ENCODE measurements at regions not wholly inside any gene's neighbourhood (a gene's known extent, or its start where the extent isn't known, plus 50 kb on each side); places are given as distances from the start of the nearest gene placed in this dataset.

GRCh38 chr11:44371706-44372105 is 61.8 kb upstream of the ALX4 start:
- no peak overlapping the region for H3K27ac ChIP-seq (ENCODE audit: low read length)
- in situ Hi-C loops (cut with HindIII; ENCODE audit: low pct_unique_long_range_greater_than_20kb, low sequenced_read_pairs) (no loop called here), intact Hi-C loops (cut with micrococcal nuclease; ENCODE audit: unreplicated experiment) (no loop called here)
- no TSS peak for BruUV-seq (replicated peaks)
- no peak for DNase-seq (ENCODE audit: low read depth, low spot score)
- ATAC-seq: no peak
- no peaks in the 10 kb centered on the region for H3K36me3 ChIP-seq (ENCODE audit: control insufficient read depth, insufficient read depth, low read length)
- no peaks in the 10 kb centered on the region for H3K27me3 ChIP-seq (ENCODE audit: control insufficient read depth, insufficient read depth, low read length)
- ChIA-PET POLR2A (no interaction called here), CTCF (interaction anchor here (0.6 kb wide), 1 partner anchor 235 kb away, joined by 8 read pairs; no protein-coding TSS in a partner anchor)
- H3K4me3 ChIP-seq (ENCODE audit: low read depth in 2 of 2, low read length in 2 of 2): no peak overlapping the region
- H3K4me1 ChIP-seq (ENCODE audit: control insufficient read depth, insufficient read depth, low read length): no peaks in the 10 kb centered on the region
- no peaks in the 10 kb centered on the region for H3K9me3 ChIP-seq (ENCODE audit: control insufficient read depth, insufficient read depth, low read depth, low read length)
- no peak for TF ChIP-seq REST (IDR thresholded peaks at IDR 0.05; ENCODE audit: insufficient read depth in 1 of 2, low read depth in 2 of 2, low read length in 1 of 2)
- no peak for TF ChIP-seq POLR2AphosphoS5 (IDR thresholded peaks at IDR 0.05; ENCODE audit: low read depth, low read length)
- TF ChIP-seq SIN3A (IDR thresholded peaks at IDR 0.05; ENCODE audit: borderline replicate concordance, insufficient read depth, low read depth, low read length): no peak
- TF ChIP-seq, protein P1, sequence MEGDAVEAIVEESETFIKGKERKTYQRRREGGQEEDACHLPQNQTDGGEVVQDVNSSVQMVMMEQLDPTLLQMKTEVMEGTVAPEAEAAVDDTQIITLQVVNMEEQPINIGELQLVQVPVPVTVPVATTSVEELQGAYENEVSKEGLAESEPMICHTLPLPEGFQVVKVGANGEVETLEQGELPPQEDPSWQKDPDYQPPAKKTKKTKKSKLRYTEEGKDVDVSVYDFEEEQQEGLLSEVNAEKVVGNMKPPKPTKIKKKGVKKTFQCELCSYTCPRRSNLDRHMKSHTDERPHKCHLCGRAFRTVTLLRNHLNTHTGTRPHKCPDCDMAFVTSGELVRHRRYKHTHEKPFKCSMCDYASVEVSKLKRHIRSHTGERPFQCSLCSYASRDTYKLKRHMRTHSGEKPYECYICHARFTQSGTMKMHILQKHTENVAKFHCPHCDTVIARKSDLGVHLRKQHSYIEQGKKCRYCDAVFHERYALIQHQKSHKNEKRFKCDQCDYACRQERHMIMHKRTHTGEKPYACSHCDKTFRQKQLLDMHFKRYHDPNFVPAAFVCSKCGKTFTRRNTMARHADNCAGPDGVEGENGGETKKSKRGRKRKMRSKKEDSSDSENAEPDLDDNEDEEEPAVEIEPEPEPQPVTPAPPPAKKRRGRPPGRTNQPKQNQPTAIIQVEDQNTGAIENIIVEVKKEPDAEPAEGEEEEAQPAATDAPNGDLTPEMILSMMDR (IDR thresholded peaks at IDR 0.05): no peak
- no peak for TF ChIP-seq TCF7L2 (IDR thresholded peaks at IDR 0.05; ENCODE audit: low read depth, low read length)

DNA sequence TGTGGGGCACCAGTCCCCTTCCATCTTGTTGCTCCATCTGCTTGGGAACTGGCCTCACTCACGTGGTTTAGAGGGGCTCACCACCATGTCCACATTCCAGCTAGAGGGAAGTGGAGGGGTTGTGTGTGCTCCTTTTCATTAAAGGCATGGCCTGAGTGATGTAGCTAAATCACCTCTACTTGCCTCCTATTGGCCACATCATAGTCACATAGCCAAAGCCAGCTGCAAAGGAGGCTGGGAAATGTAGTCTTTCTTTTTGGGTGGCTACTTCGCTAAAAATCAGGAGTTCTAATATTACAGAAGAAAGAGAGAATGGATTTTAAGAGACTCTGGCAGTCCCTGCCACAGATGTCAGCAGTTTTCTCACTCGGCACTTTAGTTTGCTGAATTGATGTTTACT is 63.0 kb upstream of the ALX4 start:
- Histone ChIP-seq H3K27me3 (ENCODE audit: control insufficient read depth, insufficient read depth, low read length) (no peaks in the 10 kb centered on the region), H3K4me1 (ENCODE audit: control insufficient read depth, insufficient read depth, low read length) (no peaks in the 10 kb centered on the region), H3K36me3 (ENCODE audit: control insufficient read depth, insufficient read depth, low read length) (no peaks in the 10 kb centered on the region), H3K4me3 (ENCODE audit: low read depth in 2 of 2, low read length in 2 of 2) (no peak overlapping the region), H3K27ac (ENCODE audit: low read length) (no peak overlapping the region), H3K9me3 (ENCODE audit: control insufficient read depth, insufficient read depth, low read depth, low read length) (no peaks in the 10 kb centered on the region)
- intact Hi-C loops (cut with micrococcal nuclease; ENCODE audit: unreplicated experiment) (no loop called here), in situ Hi-C loops (cut with HindIII; ENCODE audit: low pct_unique_long_range_greater_than_20kb, low sequenced_read_pairs) (no loop called here)
- ATAC-seq: no peak
- ChIA-PET POLR2A (no interaction called here), CTCF (no interaction called here)
- DNase-seq (ENCODE audit: low read depth, low spot score): no peak
- no TSS peak for BruUV-seq (replicated peaks)
- TF ChIP-seq, protein P1 (IDR thresholded peaks at IDR 0.05): no peak
- TF ChIP-seq TCF7L2 (IDR thresholded peaks at IDR 0.05; ENCODE audit: low read depth, low read length) (no peak), SIN3A (IDR thresholded peaks at IDR 0.05; ENCODE audit: borderline replicate concordance, insufficient read depth, low read depth, low read length) (no peak), POLR2AphosphoS5 (IDR thresholded peaks at IDR 0.05; ENCODE audit: low read depth, low read length) (no peak), REST (IDR thresholded peaks at IDR 0.05; ENCODE audit: insufficient read depth in 1 of 2, low read depth in 2 of 2, low read length in 1 of 2) (no peak)

All from Panc1 (cell line).